GM04503 (cell line): ENCODE measurements at regions not wholly inside any gene's neighbourhood (a gene's known extent, or its start where the extent isn't known, plus 50 kb on each side); places are given as distances from the start of the nearest gene placed in this dataset.
"Not testable (repeated sequence)": the region's sequence is repeated elsewhere in the genome, so short reads cannot be mapped to it uniquely, and the experiment has no call there.

Source experiments
- DNase-seq: peaks from one replicate; pipeline ENCODE4 v3.0.0-alpha.2; 2012; ENCODE audit warnings: low read depth

DNA sequence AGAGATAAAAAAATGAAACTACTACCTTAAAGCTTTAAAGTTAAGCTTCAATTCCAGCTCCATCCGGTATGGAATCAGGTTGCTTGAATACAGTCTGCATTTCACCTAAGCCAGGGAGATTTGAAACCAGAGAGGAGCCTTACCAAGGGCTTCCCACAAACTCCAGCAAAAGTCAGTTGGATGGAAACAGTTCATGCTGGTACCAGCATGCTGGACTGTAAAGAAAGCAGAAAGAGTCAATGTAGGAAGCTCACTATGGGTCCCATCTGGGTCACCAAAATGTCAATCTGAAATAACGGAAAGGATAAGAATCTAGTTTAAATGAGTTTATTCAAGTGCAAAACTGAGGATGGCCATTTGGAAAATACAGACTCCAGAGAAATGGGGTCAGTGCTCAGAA, 65.3 kb downstream of the CDO1 start:
- no peak for DNase-seq

- DNase-seq, result no peak
Observed at GRCh38 chr5:115749016-115749415, 67.4 kb downstream of the CDO1 start.

DNA sequence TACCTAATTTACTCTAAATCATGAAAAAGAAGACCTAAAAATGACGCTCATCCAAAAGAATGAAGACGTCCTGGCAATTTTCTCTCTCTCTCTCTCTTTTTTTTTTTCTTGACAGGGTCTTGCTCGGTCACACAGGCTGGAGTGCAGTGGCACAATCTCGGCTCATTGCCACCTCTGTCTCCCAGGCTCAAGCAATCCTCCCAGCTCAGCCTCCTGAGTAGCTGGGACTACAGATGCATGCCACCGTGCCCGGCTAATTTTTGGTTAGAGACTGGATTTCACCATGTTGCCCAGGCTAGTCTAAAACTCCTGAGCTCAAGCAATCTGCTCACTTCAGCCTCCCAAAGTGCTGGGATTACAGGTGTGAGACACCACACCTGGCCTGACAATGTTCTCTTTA, 77.2 kb downstream of the CDO1 start:
- not testable (repeated sequence) for DNase-seq

GRCh38 chr5:115738830-115739229, 77.6 kb downstream of the CDO1 start:
- DNase-seq, result no peak

GRCh38 chr5:115737452-115737851, 79.0 kb downstream of the CDO1 start:
- DNase-seq, result no peak

DNA sequence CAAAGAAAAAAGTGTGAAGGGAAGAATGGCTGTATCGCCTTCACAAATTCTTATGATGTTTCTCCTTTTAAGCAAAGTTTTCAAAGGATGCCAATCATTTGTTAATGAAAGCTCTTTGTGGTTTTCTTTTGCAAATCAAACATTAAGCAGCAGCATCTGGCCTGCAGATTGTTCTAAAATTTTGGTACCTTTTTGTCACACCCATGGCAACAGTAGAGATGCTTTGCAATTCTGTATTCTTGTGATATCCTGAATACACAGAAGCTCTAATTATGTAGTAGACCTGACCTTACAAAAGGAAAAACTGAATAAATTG, 79.8 kb downstream of the CDO1 start:
- no peak for DNase-seq

DNA sequence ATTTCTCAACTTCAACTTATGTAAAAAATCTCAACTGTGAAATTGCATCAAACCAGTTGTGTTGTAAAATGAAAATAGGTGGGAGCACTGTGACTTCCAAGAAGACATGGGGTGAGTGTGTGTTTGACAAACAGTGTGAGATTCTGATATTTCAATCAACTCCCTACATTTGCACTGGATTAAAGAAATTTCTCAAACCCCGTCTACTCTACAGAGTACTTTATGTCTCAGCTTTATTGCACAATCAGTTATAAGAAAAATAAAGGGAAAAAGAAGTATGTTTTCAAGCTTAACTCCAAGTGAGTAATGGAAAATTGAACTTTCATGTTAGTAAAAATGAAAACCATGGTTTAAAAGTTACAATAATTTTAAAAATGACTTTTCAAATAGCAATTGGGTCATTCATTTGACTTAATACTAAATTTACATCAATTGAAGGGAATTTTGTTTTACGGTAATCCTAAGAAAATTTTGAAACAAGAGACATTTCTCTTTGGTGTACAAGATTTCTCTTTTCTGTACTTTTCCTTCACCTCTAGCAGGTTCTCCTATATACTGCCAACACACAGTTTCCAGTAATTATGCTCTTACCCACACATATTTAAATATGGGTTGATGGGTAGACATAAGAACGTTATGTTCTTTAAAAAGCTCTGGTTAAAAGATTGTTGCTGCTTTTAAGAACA, 80.3 kb downstream of the CDO1 start:
- no peak for DNase-seq

GRCh38 chr5:115735108-115735998, 81.1 kb downstream of the CDO1 start:
- DNase-seq, result no peak

GRCh38 chr5:115733607-115734006, 82.9 kb downstream of the CDO1 start:
- DNase-seq, result no peak

DNA sequence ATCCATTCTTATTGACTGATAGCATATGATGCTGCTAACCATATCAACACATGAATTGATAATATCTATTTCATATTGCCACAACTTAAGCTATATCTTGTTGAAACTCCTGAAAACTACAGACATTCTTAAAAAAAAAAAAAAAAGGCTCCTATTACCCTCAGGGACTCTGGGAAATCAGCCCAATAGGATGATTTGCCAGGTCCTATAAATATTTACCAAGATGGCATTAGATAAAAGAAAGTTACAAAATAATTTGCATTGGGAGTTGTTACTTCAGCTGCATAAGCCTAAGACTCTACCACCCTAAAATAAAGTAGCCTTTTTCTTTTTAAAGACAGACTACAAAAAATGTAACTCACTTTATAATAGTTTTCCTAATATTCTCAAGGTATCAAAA, 84.4 kb downstream of the CDO1 start:
- no peak for DNase-seq

- DNase-seq, result no peak
Observed at GRCh38 chr5:115725522-115725921, 90.9 kb downstream of the CDO1 start.

DNA sequence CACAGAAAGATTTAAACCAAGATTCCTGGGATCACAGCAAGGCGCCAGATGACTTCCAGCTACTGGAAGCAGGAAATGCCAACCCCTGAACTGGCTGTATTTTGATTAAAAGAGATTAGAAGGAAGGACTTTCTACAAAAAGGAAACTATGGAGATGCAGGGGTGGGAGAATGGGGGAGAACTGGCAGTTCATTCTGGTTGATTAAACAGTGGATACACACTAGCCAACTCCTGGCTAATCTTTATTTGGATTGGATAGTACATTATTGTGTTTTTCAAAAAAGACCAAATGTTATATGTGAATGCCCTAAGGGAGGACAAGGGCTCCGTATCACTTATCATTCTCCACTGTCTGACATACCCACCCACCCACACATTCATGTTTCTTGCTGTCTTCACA, 93.2 kb downstream of the CDO1 start:
- no peak for DNase-seq

GRCh38 chr5:115720888-115721287, 95.1 kb upstream of the TMED7 start:
- DNase-seq, result no peak

DNA sequence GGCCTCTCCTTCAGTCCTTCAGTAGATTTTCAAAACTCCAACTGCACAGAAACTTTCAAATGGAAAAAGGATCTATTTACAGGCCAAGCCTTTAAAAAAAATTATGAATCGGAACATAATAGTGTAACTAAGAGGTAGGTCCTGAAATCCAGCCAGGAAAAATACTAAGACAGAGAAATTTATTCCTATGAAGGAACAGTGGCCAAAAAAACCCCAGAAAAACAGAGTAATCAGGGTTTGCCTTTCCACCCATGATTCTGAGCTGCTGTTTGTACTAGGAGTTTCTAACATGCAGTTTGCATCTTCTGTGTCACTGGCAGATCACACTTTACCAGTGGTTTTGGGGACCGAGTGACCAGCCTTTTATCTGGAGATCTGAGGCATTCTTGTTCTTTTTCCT, 93.1 kb upstream of the TMED7 start:
- no peak for DNase-seq

DNA sequence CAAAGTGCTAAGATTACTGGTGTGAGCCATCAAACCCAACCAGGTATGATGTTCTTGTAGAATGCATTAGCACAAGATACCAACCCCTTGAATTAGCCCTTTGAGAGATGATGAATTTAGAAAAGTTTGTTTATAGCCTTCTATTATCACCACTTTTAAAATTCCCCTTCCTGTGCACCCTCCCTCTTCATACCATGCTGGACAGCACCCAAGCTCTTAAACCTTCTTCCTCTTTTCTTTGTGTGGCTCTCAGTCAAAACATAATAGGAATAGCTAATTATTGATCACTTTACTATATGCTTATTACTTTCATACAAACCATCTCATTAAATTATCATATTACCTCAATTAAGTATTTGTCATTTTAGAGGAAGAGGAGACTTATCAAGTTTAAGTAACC, 87.6 kb upstream of the TMED7 start:
- no peak for DNase-seq

GRCh38 chr5:115709585-115709984, 83.7 kb upstream of the TMED7 start:
- no peak for DNase-seq

DNA sequence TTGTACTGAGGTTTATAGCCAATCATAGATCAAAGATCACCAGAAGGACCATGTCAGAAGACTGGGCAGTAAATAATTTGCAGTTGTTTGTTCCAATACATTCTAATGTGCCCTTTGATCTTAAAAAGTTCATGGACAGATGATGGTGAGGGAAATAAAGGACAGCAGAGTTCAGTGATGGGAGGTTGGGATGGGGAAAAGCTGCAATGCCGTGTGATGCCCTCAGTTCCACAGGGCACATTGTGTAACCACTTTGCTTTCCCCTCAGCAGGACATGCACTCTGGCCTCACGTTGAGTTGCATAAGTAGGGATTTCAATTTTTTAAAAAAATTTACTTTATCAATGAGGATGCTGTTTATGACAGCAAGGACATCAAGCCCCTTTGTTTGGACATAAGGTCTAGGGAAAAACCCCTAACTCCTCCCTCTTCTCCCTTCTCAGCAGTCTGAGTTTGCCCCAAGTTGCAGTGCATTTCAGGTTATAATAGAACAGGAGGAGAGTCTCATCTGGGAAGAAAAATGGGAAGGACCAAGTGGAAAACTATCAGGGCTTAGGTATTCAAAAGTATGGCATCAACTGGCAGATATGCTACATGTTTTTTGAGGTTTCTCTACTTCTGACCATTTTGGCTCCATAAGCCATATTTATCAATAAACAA, 83.1 kb upstream of the TMED7 start:
- DNase-seq, result no peak

DNA sequence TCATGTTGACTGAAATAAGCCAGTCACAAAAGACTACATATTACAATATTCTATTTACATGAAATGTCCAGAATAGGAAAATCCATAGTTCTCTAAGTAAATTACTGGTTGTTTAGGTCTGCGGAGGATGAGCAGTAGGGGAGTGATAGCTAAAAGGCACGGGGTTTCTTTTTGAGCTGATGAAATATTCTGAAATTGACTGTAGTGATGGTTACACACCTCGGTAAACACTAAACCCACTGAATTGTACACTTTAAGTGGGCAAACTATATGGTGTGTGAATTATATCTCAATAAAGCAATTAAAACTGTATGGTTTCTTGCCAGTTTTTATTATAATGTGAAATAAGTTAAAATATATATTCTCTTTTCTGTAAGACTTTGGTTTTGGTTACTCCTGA, 77.7 kb upstream of the TMED7 start:
- no peak for DNase-seq

DNA sequence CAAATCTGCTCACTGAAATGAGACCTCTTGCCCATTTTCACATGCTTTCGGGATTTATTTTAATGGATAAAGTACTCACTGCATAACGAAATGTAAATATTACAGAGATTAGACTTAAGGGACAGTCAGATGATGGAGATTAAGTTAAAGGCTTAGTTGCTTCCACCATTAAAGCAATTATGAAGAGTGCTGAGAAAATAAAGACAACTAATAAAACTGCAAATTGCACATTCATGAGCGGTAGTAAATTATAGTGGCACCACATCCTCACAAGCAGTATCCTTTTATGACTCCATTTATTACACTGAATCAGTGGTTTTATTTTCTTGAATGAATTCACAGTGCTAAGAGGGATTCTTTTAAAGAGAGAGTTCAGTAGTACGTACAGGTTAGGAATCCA, 76.2 kb upstream of the TMED7 start:
- DNase-seq, result no peak

DNA sequence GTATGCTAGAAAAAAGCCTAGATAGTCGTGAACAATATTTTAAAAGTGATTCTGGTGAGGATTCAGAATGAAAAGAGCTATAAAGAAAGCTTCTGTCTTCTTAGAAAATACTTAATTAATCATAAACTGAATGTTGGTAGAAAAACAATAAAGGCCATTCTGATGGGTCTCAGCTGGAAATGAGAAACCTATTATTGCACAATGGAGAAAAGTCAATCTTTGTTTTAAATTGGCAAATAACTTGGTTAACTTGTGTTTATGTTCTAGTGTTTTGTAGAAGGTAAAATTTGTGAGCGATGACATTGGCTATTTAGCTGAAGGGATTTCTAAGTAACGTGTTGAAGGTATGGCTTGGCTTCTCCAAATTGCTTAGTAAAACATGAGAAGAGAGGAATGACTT, 74.1 kb upstream of the TMED7 start:
- DNase-seq, result no peak

DNA sequence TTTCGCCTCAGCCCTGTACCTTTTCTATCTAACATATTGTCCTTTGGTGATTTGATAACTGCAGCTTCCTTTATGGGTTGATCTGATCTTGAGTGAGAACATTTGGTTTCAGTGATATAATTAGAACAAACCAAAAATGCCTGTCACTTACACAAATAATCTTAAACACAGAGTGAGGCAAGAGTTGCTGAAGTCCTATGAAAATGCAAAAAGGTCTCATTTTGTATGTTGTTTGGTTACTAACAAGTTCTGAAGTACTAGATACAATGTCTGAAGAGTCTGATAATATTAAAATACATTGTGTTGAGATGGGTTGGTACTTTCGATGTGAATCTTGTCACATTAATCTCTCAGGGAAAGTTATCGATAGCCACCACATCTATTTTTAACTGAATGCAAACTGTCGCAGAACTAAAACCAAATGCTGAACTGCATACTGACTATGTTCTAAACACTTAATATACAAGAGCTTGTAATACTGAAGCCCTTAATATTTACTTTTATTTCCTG, 70.4 kb upstream of the TMED7 start:
- no peak for DNase-seq

- no peak for DNase-seq
Observed at GRCh38 chr5:115695310-115695880, 69.6 kb upstream of the TMED7 start.

DNA sequence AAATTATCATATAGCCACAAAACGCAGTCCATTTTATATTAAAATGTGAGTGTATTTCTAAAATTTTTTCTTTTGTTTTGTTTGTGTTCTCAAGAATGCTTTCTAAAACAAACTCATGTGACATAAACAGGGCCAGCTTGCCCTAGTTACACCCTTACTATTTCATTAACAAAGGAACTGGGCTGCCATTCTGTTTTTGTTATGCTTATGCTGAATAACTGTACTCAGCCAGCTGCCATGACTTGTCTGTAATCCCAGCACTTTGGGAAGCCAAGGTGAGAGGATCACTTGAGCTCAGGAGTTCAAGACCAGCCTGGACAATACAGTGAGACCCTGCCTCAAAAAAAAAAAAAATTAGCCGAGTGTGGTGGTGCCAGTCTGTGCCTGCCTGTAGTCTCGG, 66.0 kb upstream of the TMED7 start:
- DNase-seq, result not testable (repeated sequence)
